HG02885 (cell line): ENCODE measurements at regions not wholly inside any gene's neighbourhood (a gene's known extent, or its start where the extent isn't known, plus 50 kb on each side); places are given as distances from the start of the nearest gene placed in this dataset.

ENCODE experiments used
- ATAC-seq: cut with Tn5 transposase; IDR thresholded peaks from one replicate; pipeline ENCODE4 v1.9.1; 2021; ENCODE audit warnings: mild to moderate bottlenecking; ENCODE audit not compliant: unreplicated experiment, poor library complexity

DNA sequence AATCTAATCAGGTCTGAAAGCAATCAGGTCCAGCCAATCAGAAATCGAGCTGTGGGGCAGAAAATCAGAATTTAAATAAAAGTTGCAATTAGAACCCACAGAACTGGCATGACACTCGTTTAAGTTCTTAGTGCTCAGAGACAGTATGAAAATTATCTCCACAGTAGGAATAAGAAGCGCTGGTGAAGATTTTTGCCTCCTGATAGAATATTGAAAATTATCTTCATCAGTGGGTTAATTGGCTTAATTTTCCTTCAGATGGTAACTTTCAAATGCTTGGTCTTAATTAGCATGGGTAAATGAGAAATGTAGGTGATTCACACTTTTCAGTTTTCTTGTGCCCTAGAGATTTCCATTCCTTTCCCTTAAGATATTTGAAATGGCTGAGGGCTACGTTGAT, 109.1 kb upstream of the MDFIC2 start:
- ATAC-seq: no peak

DNA sequence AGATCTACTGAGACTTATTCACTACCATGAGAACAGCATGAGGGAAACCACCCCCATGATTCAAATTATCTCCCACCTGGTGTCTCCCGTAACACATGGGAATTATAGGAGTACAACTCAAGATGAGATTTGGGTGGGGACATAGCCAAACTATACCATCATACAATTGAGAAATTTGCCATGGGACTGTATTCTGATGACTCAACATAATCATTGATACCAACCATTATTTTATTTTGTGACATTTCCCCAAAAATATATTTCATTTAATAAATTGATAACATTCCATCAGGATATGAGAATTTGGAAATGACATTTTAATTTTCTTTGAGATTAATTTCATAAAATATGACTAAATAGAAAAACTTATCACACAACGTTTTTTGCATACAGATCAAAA, 96.6 kb upstream of the MDFIC2 start:
- no peak for ATAC-seq

DNA sequence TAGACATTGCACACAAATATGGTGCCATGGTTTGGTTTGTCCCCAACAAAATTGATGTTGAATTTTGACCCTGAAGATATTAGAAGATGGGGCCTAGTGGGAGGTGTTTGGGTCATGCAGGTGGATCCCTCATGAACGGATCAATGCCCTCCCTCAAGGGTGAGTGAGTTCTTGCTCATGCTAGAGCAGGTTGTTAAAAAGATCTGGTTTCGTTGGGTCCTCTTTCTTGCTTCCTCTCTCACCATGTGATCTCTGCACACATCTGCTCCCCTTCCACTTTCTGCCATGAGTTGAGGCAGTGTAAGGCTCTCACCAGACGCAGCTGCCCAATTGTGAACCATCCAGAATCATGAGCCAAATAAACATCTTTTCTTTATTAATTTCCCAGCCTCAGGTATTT, 87.8 kb upstream of the MDFIC2 start:
- peak; percentile 88 for ATAC-seq

DNA sequence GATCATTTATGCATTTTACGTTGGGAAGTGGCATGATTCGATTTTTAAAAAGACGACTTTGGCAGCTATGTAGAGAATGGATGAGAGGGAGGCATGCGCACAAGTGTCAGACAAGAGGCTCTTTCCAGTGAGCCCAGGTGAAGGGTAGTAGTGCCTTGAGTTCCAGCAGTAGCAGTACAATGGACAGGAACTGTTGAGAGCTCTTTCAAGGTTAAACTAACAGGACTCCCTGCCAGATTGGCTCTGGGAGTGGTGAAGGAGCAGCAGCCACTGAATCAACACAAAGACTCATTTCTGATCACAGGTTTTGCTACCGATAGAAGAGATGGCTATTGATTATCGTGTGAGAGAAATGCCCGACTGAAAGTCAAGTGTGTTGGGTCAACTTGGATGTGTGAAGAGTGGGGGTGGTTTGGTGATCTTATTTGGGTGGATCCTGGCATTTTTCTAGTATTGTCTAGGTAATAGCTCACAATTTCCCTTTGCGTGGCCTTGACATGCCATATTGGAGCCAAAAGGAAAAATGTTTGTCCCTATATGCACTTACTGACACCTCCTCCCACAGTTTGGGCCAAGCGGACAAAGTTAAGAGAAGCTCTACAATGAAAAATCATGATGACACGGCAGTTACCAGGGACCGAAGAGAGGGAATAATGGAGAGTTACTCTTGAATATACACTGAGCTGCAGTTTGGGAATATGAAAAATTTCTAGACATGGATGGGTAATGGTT, 81.6 kb upstream of the MDFIC2 start:
- ATAC-seq: no peak

DNA sequence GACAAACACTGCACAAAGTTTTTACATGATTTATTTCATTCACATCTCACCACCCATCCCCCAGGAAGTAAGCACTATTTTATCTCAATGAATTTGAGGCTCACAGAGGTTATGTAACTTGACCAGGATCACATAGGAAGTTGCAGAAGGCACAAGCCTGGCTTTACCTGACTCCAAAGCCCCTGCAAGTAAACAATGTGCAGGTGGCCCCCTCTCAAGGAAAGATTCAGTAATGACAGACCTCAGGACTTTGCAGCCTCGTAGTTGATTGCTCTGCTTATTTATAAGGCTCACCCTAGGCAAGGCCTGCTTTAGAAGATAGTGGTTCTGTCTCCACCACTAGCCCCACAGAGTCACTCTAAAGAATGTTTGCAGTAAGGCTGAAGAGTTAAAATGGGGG, 79.8 kb upstream of the MDFIC2 start:
- no peak for ATAC-seq

DNA sequence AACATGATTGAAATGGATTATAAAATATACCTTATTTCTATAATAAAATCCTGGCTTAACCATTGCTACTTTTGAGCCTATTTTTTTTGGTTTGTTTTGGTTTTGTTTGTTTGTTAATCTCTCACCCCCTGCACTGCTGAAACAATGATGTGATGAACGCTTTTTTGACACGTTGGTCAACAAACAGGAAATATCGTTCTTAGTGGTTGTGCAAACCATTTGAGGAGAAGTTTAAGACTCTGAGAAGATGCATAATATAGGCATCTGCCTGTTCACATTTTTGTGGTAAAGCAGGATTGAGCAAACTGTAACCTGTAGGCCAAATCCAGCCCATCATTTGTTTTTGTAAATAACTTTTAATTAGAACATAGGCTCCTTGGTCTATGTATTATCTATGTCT, 75.5 kb upstream of the MDFIC2 start:
- peak; percentile 31 for ATAC-seq

DNA sequence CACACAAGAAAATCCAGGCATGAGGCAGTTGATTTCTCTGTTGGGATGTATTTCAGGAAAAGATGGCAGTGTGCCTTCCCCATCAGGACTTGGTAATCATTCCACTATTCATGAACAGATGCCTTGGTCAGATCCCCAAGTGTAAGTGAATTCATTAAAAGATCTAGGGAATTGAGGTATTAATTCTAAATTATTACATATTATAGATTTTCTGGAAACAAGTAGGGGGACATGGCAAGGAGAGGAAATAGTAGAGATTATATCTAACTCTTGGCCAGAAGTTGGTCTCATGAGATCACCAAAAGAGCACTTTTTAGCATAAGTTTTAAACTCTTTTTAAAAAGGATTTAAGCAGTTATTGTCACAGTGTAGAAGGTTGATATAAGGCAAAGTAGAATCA, 74.4 kb upstream of the MDFIC2 start:
- ATAC-seq: no peak

DNA sequence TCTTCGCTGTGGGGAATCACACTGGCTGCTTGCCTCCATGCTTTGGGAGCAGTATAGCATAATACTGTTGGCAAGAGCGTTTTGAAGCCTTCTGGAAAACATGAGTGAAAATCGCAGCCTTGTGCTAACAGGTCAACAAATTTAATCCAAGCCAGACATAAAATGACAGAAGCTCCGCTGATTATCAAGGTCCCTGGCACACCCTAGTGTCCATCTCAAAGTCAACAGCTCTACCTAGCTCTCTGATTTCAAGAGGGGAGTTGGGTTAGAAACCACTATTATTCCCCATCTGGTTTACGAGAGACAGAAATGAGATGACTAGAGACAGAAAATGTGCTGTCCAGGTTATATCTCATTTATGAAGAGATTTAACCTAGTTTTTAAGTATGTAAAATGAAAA, 73.6 kb upstream of the MDFIC2 start:
- no peak for ATAC-seq

DNA sequence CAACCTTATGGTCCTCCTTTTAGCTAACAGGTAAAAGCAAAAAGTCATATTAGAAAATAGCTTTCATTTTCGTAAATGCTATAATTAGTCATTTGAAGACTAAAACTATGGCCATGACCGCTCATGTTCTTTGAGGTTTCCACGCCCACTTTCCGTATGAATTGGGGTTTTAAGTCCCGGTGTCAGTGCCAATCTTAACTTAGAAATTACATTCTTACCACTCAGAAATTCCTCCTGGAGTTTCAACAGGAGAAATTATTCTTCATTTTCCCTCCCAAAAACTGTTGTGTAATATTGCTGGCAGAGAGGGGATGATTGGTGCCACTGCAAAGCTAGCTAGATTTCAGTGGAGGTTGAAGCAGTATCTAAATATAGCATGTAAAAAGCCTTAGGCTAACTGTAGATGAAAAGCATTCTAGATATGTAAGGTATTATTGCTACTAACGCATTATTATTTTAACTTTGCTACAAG, 71.0 kb upstream of the MDFIC2 start:
- peak; percentile 94 for ATAC-seq

DNA sequence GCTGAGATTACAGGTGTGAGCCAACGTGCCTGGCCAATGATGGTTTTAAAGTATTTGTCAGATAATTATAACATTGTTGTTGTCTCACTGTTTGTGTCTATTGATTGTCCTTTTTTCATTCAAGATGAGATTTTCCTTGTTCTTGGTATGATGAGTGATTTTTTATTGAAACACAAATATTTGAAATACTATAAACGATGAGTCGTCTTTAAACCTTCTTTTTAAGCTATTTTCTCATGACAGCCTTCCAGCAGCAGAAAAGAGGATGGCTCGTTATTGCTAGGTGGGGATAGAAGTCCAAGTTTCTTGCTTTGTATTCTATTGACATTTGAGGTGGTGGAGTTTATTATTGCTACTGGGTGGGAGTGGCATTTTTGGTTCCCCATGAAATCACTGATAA, 61.7 kb upstream of the MDFIC2 start:
- ATAC-seq: no peak
